Prostate gland (tissue), 2 donors: ENCODE measurements at regions not wholly inside any gene's neighbourhood (a gene's known extent, or its start where the extent isn't known, plus 50 kb on each side); places are given as distances from the start of the nearest gene placed in this dataset.

Experiments
- POLR2A ChIP-seq: fragments of 450-650 bp; IDR thresholded peaks from one replicate; pipeline ENCODE4 v1.6.1; 2016; ENCODE audit warnings: antibody characterized with exemption, mild to moderate bottlenecking
- TF ChIP-seq, protein P1 (sequence below), 4 experiments: fragments of 200-600 bp in 2 of 4; fragments of 450-650 bp in 2 of 4; sonication (generic) in 2 of 4; IDR thresholded peaks; 1 replicate in 3 of 4; 2 replicates in 1 of 4; pipeline ENCODE4 v1.5.1; 2016 to 2019; ENCODE audit warnings: antibody characterized with exemption in 4 of 4, mild to moderate bottlenecking in 2 of 4, moderate library complexity in 2 of 4

GRCh38 chr1:38452246-38452645, 405.7 kb upstream of the POU3F1 start:
- TF ChIP-seq POLR2A, result no peak
- TF ChIP-seq, protein P1, sequence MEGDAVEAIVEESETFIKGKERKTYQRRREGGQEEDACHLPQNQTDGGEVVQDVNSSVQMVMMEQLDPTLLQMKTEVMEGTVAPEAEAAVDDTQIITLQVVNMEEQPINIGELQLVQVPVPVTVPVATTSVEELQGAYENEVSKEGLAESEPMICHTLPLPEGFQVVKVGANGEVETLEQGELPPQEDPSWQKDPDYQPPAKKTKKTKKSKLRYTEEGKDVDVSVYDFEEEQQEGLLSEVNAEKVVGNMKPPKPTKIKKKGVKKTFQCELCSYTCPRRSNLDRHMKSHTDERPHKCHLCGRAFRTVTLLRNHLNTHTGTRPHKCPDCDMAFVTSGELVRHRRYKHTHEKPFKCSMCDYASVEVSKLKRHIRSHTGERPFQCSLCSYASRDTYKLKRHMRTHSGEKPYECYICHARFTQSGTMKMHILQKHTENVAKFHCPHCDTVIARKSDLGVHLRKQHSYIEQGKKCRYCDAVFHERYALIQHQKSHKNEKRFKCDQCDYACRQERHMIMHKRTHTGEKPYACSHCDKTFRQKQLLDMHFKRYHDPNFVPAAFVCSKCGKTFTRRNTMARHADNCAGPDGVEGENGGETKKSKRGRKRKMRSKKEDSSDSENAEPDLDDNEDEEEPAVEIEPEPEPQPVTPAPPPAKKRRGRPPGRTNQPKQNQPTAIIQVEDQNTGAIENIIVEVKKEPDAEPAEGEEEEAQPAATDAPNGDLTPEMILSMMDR (IDR thresholded peaks at IDR 0.05), result no peak
